HG02870 (cell line): ENCODE measurements at regions not wholly inside any gene's neighbourhood (a gene's known extent, or its start where the extent isn't known, plus 50 kb on each side); places are given as distances from the start of the nearest gene placed in this dataset.

ENCODE experiments used
- ATAC-seq: cut with Tn5 transposase; IDR thresholded peaks from one replicate; pipeline ENCODE4 v1.9.1; 2021; ENCODE audit warnings: mild to moderate bottlenecking, moderate library complexity; ENCODE audit not compliant: unreplicated experiment

DNA sequence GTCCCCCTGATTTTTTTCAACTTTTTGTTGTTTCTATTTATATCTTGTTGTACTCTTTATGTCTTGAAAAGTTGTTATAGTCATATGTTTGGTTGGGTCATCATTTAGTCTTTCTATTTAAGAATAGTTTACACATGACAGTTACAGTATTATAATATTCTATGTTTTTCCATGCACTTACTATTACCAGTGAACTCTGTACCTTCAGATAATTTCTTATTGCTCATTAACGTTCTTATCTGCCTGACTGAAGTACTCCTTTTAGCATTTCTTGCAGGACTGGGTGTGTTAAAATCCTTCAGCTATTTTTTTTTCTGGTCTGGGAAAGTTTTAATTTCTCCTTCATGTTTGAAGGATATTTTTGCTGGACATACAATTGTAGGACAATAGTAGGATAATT, 157.7 kb upstream of the DIPK2B start:
- no peak for ATAC-seq

DNA sequence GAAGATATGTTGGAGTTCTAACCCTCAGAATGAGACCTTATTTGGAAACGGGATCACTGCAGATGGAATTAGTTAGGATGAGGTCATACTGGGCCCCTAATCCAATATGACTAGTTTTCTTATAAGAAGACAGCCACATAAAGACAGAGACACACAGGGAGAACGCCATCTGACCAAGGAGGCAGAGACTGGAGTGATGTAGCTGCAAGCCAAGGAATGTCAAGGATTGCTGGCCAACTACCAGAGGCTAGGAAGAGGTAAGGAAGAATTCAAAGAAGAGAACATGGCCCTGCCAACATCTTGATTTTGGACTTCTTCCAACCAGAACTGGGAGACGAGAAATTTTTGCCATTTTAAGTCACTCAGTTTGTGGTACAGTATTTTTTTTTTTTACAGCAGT, 152.8 kb upstream of the DIPK2B start:
- ATAC-seq = no peak

DNA sequence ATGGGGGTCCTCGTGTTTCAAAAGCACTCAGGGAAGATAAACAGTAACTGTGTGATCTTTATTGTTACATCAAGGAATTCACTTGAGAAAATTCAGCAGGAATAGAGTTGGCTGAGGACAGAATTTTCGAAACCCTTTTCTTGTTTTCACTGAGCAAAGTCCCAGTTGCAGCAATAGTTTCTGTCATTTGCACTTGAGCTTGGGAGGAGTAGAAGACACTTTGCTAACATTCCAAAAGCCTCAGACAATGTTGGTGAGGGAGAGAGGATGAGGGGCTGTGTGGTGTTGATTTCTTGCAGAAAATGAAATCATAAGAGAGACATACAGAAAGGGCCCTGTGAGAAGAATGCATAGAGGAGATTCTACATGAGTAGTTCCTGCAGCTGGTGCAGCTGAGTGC, 151.9 kb upstream of the DIPK2B start:
- no peak for ATAC-seq

DNA sequence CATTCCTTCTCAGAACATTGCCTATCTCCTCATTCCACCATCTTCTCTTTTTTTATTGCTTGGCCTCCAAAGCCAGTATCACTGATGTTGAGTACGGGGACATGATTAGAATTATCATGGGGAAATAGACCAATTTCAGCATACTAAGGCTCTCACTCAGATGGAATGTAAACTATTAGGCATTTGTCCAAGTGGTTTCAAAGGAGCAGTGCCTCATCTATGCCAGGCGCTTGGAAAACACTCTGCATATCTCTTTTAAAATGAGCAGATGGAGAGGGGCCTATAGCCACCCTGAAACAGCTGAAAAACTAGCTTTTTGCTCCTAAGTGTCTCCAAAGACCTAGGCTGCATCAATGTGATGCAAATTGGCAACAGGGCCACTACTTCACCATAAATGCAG, 150.8 kb upstream of the DIPK2B start:
- no peak for ATAC-seq

DNA sequence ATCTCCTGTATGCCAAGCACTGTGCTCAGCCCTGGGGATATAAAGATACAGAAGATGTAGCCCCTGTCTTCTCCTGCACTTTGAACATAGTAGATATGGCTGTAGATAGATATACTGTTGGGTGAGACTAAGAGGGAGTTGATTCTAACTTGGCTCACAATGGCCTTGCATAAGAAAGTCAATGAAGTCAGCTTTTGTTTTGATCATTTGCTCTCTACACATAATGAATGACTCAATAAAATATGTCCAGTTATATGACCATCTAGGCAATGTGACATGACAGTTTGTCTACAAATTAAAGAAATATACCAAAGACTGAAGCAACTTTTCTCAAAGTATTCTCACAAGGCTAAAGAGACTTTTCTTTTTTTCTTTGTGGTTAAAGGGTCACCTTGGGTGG, 147.6 kb upstream of the DIPK2B start:
- ATAC-seq = no peak

DNA sequence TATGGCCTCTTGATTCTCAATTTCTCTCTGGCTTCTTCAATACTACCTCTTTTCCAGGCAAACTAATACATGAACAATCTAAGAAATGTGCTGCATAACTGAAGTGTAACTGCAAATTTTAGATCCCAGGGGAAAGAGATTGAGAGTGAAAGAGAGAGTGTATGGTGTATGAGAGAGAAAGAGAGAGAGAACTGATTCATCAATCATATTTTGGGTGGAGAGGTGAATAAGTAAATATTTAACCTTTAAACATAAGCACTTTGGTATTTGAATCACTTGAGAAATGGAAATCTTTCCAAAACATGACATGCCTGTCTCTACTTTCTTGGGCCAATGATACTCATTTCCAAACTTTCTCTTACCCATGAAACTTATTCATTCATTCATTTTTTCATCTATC, 147.2 kb upstream of the DIPK2B start:
- no peak for ATAC-seq

DNA sequence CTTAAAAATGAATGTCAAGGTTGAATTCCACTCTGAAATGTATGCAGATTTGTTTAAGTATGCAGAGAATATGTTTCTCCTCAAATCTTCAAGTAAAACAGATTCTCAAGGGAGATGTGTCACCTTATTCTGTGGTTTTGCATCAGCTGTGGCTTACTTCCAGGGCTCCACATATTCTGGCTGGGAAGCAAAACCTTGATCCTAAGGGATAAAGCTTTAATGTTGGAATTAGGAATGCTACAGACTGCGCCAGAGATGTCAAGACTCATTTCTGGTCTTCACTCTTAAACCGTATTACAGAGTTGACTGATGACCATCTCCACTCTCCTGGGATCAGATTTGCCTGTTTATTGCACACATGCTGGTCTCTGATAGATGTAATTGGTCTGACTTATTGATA, 143.9 kb upstream of the DIPK2B start:
- no peak for ATAC-seq

DNA sequence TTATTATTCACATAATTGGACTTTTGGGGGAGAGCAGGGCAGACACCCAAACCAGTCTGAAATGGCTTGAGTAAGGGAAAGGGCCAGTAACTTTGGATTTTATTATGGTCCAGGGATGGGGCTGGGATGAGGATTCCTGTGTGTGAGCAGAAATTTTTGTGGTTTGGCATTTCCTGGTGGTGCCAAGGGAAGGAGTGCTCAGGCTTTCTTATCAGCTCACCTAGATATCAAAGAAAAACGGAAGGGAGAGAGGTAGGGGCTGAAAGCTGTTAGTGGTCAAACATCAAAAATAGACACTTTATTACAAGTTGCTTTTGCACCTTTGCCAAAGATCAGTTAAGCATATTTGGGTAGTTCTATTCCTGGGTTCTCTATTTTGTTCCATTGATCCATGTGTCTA, 128.5 kb upstream of the DIPK2B start:
- ATAC-seq = no peak

DNA sequence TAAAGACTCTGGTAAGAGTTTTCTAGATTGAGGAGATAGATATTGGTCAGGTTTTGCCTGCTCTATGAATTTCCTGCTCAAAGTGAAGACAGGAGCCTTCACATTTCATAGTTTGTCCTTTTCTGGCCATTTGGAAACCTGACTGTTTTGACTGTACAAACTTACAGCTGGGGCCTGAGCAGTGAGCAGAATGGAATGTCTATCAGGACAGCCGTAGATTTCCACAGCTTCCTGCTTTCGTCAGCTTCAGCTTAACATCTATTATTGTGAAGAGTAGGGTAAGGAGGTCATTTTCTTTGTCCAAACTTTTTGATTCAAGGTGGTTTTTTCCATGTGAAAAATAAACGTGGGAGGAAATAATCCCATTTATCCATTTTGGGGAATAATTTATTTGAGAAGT, 124.3 kb upstream of the DIPK2B start:
- no peak for ATAC-seq

DNA sequence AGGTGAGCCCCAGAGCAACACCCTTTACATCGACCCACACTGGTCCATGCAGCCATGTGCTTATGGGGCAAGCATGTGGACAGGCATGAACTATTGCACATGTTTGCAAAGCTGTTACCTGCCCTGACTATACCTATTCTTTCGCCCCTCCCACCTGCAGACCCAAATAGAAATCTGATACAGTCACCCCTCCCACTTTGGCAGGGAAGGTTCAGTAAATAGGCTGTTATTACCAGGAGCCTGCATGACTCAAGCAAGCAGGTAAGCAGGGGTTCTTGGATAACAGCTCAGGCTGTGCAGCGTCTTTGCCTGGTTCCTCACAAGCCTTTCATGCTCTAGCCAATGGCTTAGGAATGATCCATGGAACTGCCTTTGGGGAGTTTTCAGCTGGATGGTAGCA, 122.7 kb upstream of the DIPK2B start:
- no peak for ATAC-seq

DNA sequence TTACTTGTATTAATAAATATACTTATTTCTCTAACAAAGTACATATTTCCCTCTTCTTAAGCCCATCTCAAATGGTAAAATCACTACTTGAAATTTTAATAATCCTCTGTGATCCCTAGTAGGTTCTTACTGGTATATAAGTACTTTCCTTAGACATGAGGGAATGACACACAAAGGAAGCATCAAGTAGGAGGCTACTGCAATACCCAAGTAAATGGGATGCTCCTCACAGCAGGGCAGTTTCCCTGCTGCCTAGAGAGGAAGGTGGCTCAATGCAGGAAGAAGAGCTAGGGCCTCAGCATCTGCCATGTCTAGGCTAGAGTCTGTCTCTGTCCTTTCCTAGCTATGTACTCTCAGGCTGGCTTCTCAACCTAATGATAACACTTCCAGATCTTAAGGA, 122.1 kb upstream of the DIPK2B start:
- no peak for ATAC-seq

DNA sequence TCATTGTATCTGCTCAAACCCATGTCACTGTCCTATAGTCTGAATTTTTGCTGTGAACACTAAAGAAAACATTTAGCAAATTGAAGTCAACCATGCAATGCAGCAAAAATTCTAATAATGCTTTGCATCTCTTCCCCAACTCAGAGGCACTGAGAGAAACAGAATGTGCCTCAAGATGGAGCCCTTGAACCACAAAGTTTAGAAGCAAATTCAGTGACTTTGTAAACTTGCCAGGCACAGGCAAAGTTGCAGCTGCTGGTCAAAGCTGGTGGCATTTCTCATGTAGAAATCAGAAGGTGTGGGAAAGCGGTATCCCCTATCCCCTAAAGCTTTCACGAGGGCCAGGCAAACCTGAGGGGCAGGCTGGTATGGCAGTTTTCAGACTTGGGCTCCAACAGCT, 121.7 kb upstream of the DIPK2B start:
- ATAC-seq = no peak

DNA sequence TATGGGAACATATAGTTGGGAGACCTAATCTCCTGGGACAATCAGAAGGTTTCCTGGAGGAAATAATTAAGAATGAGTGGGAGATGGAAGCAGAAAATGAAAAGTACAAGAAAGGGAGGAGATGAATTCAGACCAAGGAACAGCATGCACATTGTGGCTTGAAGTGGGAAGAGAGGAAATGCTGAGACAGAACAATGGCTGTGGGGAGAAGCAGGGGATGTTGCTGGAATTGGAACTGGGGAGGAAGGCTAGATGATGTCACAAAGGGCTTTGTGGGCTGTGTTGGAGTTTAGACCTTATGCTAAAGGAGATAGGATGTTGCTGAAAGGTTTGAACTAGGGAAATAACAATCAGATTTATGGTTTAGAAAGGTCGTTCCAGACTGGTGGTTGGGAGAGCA, 119.5 kb upstream of the DIPK2B start:
- no peak for ATAC-seq

DNA sequence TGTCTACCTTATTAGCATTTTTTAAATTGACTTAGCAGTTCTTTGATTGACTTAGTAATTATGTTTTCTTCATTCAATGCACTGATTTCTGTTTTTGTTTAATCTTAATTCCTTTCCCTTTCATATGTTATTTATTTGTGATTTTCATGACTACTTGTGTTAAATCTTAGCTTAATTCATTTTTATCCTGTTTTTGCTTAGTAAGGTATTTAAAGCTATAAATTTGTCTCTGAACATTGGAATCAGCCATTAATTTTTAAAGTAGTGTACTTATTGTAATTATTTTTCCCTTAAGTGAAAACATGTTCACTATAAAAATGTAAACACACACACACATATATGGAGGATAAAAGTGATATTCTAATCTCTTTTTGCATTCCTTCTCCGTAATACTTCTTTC, 109.1 kb upstream of the DIPK2B start:
- no peak for ATAC-seq

DNA sequence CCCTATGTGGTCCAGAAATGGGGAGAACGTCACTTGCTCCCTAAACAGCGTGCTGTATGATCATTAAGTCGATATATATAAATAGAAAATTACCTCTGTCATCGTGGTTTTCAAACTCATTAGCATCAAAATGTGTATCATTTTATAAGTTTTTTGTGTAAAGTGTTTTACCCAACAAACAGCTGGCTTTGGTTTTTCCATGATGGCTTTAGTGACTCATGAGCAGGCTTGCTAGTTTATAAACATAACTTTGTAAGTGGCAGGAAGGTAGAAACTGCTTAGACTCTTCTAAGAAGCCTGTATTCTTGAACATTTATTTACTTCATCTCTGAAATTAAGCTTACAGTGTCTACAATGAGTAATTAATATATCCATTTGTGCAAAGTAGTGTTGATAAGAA, 108.4 kb upstream of the DIPK2B start:
- no peak for ATAC-seq

DNA sequence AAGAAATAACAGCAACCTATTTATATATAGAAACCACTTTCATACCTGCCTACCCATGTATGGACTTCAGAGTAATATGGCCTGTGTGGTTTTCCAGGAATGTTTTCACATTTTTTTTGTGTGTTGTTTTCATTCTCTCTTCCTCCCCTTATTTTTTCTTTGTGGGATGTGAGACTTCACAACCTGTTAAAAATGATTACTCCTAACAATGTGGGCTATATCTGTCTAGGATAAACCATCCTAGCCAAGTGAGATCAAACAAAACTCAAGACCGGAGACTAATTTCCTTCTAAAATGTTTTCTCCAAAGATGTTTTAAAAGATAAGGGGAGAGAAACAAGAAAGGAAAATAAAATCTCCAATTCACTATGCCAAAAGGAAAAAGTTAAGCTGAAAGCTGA, 106.1 kb upstream of the DIPK2B start:
- no peak for ATAC-seq

DNA sequence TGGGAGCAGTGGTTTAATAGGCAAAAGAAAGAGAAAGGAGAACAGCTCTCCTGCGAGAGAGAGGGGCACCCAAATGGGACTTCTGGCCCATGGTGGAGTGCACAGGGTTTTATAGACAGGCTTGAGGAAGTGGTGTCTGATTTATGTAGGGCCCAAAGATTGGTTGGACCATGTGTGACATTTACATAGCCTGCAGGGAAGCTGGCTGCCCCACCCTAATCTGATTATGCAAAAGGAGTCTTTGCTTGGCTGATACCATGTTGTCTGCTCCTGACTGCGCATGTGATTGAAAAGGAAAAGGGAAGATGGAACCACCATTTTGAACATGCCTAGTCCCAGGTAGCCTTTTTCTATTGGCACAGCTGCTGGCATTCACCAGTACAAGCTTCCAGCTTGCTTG, 100.0 kb upstream of the DIPK2B start:
- ATAC-seq = no peak

DNA sequence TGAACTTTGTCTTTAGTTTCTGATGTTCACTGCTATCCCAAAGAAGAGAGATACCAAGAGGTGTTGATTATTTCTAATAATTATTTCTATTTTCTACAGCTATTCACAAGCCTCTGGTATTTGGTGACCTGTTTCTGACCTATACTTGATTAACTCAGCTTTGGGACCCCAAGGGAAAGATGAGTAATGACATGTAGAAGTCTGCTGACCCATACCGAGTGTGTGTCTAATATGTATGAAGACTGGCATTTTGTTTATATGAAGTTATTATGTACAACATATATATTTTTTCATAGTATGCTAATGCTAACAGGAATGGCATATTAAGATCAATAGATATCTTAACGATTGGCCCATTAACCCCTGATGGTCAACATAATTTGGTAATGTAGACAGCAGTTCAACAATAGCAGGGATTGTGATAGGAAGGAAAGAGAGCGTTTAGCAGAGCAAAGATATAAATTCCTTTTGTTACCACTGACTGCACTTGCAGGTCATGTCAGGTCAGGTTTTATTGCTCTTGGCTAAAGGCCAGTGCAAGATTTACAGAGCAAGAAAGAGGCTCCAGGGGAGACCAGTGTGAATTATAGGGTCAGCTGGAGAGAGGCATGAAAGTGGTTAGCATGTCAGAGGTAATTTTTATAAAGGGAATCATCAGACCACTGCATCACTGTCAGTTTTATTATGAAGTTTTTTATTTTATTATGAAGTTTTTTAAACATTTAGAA, 94.7 kb upstream of the DIPK2B start:
- no peak for ATAC-seq

DNA sequence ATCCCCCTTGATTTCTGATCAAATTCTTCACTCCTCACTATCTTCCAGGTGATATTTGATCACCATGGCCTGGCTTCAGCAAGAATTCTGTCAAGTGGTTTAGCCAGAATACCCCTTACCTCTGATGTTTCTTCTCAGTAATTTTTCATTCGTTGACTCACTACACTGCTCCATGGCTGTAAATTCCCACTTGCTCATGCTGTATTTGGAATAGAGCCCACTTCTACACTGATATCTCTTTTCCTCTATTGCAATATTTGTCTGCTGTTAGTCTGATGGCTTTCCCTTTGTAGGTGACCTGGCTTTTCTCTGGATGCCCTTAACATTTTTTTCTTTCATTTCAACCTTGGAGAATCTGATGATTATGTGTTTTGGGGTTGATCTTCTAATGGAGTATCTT, 73.9 kb upstream of the DIPK2B start:
- no peak for ATAC-seq

DNA sequence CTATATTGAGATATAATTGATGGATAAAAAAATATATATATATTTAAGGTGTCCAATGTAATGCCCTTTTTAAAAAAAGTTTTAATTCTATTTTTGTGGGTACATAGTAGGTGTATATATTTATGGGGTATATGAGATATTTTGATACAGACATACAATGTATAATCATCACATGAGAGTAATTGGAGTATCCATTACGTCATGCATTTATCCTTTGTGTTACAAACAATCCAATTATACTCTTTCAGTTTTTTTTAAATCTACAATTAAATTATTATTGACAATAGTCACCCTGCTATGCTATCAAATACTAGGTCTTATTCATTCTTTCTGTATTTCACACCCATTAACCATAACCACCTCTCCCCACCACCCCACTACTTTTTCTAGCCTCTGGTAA, 66.3 kb upstream of the DIPK2B start:
- ATAC-seq = no peak

DNA sequence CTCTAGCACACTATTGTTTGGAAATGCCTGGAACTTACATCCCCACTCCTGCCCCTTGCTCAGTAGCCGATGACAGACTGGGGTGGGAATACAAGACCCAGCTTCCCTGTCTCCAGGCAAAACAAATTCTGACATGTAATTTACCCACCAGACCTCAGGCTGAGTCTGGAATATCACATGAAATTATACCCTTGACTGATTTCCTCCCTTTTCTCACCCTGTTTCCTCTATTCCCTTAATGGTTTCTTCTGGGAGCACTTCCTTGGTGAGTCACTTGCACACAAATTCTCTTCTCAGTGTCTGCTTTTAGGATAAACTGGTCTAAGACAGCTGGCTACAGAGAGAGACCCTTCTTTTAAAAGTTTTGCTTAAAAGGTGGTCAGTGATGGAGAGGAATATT, 65.8 kb upstream of the DIPK2B start:
- no peak for ATAC-seq

DNA sequence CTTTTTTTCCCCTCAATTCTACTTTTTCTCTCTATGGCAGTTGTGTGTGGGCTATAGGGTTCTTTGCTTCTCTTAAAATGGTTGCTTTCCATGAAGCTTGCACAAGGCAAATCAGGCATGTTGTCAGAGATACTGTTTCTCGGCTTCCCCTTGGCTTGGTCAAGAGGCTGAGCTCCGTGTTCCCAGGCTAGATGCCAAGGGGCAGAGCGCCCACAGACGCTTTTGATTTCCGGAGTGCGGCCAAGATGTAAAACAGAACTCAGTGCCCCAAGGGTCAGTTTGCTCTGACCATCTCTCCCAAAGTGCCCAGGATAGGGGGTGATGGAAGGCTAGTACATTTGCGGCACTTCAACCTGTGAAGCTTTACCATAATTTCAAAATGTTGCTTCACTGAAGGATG, 64.2 kb upstream of the DIPK2B start:
- no peak for ATAC-seq

DNA sequence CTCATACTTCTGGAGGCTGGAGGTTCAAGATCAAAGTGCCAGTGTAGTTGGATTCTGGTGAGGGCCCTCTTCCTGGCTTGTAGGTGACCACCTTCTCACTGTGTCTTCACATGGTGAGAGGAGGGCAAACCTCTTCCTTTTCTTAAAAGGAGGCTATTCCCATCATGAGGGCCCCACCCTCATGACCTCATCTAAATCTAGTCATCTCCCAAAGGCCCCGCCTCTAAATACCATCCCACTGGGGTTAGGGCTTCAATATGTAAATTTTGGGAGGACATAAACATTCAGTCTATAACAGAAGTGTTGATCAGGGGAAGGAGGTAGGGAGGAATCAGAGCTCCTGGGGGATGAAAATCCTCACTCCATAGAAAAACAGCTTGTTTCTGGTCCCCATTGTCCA, 60.8 kb upstream of the DIPK2B start:
- no peak for ATAC-seq

DNA sequence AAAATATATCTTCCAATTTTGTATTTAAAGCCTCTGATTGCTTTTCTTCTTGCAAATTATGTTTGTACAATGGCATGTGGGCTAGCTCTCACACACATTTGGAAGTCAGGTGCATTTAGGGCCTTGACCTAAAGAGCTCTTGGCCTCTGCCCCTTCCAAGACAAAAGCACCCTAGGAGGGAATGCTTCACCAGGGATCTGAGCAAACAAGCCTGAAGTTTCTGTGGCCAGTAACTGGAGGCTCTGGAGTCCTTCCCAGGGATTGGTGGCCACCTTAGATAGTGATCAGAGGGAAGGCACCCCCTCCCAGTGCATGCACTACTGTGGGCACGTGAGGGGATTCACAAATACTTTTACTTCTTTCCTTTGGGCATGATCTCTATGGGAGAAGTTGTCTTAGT, 60.3 kb upstream of the DIPK2B start:
- ATAC-seq = no peak
